GM12892 (cell line): ENCODE measurements at regions not wholly inside any gene's neighbourhood (a gene's known extent, or its start where the extent isn't known, plus 50 kb on each side); places are given as distances from the start of the nearest gene placed in this dataset.

Experiments used
- POLR2A ChIP-seq: IDR thresholded peaks from 2 replicates; pipeline ENCODE4 v1.6.1; 2011; ENCODE audit warnings: low read depth, low read length, control low read depth
- TAF1 ChIP-seq: IDR thresholded peaks from 2 replicates; pipeline ENCODE4 v1.6.1; 2011; ENCODE audit warnings: low read depth, mild to moderate bottlenecking, control low read depth, low read length, borderline replicate concordance

DNA sequence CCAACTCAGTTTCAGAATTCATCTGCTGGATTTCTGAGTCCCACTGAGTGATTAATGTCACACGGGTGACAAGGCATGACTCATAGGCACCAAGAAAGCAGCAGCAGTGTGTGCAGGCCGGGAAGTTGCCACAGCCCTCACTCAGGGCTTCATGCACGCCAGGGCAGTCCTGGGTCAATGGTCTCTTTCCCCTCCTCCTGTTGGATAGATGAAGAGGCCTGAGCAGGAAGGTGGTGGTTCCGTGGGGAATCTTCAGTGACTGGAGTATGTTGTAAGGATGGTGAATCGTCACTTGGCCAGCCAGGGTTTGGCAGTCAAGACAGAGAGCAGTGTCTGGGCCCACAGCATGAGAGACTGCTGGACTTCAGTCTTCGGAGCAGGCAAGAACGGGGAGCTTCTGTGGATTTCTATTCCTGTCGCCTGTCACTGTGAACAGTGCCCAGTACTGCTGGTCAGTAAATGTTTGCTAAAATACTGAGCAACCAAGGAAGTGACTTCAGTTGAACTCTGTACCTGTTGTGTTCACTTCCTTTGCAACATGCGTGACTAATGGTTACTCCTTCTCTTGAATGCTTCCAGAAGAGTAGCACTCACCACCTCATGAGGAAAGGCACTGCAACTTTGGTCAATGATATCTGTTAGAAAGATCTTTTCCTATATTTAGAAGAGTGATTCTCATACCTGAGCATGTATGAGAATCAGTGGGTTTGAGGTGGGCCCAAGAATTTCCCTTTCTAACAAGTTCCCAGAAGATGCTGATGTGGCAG lies 62.0 kb upstream of the CD93 start:
- TF ChIP-seq TAF1 (no peak), POLR2A (peak; percentile 70)
